Mesenchymal stem cell (in vitro differentiated cells and primary cell): ENCODE measurements at regions not wholly inside any gene's neighbourhood (a gene's known extent, or its start where the extent isn't known, plus 50 kb on each side); places are given as distances from the start of the nearest gene placed in this dataset.
"Not testable (repeated sequence)": the region's sequence is repeated elsewhere in the genome, so short reads cannot be mapped to it uniquely, and the experiment has no call there.

Source experiments
- DNase-seq: peaks from one replicate; pipeline ENCODE4 v3.0.0-alpha.2; 2013
- H2AFZ ChIP-seq: one replicate; pipeline ENCODE4 v1.6.1; 2013; ENCODE audit warnings: low read depth, mild to moderate bottlenecking, control low read depth, inconsistent platforms, low read length, moderate library complexity
- H2AK5ac ChIP-seq: 2 replicates; pipeline ENCODE4 v1.6.1; 2013; ENCODE audit warnings: low read length, moderate library complexity, mild to moderate bottlenecking, inconsistent platforms; ENCODE audit not compliant: severe bottlenecking
- H2BK120ac ChIP-seq: one replicate; pipeline ENCODE4 v1.6.1; 2013; ENCODE audit warnings: low read depth, mild to moderate bottlenecking, inconsistent platforms, low read length, moderate library complexity
- H2BK12ac ChIP-seq, 2 experiments: one replicate each; pipeline ENCODE4 v1.6.1; 2013; ENCODE audit warnings: inconsistent platforms in 2 of 2, low read length in 2 of 2, mild to moderate bottlenecking in 2 of 2, moderate library complexity in 2 of 2, control low read depth in 1 of 2
- H2BK15ac ChIP-seq: one replicate; pipeline ENCODE4 v1.6.1; 2013; ENCODE audit warnings: mild to moderate bottlenecking, low read depth, inconsistent platforms; ENCODE audit not compliant: poor library complexity, severe bottlenecking
- H2BK5ac ChIP-seq: 2 replicates; pipeline ENCODE4 v1.6.1; 2013; ENCODE audit warnings: low read depth, mild to moderate bottlenecking, low read length, control low read depth, inconsistent platforms; ENCODE audit not compliant: poor library complexity, severe bottlenecking
- H3K14ac ChIP-seq, 2 experiments: one replicate each; pipeline ENCODE4 v1.6.1; 2013; ENCODE audit warnings: inconsistent platforms in 2 of 2, low read length in 2 of 2, control low read depth in 1 of 2, mild to moderate bottlenecking in 1 of 2, moderate library complexity in 1 of 2
- H3K18ac ChIP-seq, 2 experiments: one replicate each; pipeline ENCODE4 v1.6.1; 2013; ENCODE audit warnings: inconsistent platforms in 2 of 2, low read length in 2 of 2, control low read depth in 1 of 2, low read depth in 1 of 2, mild to moderate bottlenecking in 1 of 2
- H3K23ac ChIP-seq, 2 experiments: one replicate each; pipeline ENCODE4 v1.6.1; 2013; ENCODE audit warnings: inconsistent platforms in 2 of 2, low read length in 2 of 2, mild to moderate bottlenecking in 2 of 2, moderate library complexity in 2 of 2, control low read depth in 1 of 2
- H3K27ac ChIP-seq: 2 replicates; pipeline ENCODE4 v1.5.1; 2013; ENCODE audit warnings: mild to moderate bottlenecking, moderate library complexity, low read length, control low read depth, inconsistent platforms; ENCODE audit not compliant: poor library complexity, severe bottlenecking
- H3K27me3 ChIP-seq, 2 experiments: 2 replicates each; pipeline versions ENCODE4 v1.6.1 to v1.7.0; 2013; ENCODE audit warnings: low read length in 2 of 2, mild to moderate bottlenecking in 2 of 2, moderate library complexity in 2 of 2, control low read depth in 1 of 2, inconsistent platforms in 1 of 2; ENCODE audit not compliant: control insufficient read depth in 1 of 2, insufficient read depth in 1 of 2
- H3K36me3 ChIP-seq, 2 experiments: 2 replicates each; pipeline versions ENCODE4 v1.6.1 to v1.7.0; 2013; ENCODE audit warnings: low read length in 2 of 2, control low read depth in 1 of 2, inconsistent platforms in 1 of 2, low read depth in 1 of 2, mild to moderate bottlenecking in 1 of 2; ENCODE audit not compliant: insufficient read depth in 2 of 2, control insufficient read depth in 1 of 2
- H3K4ac ChIP-seq, 2 experiments: one replicate each; pipeline ENCODE4 v1.6.1; 2013; ENCODE audit warnings: inconsistent platforms in 2 of 2, low read length in 2 of 2, mild to moderate bottlenecking in 2 of 2, moderate library complexity in 2 of 2, control low read depth in 1 of 2, low read depth in 1 of 2
- H3K4me1 ChIP-seq: 2 replicates; pipeline ENCODE4 v1.6.1; 2013; ENCODE audit warnings: low read depth, low read length, control low read depth; ENCODE audit not compliant: control insufficient read depth, insufficient read depth
- H3K4me2 ChIP-seq: 2 replicates; pipeline ENCODE4 v1.6.1; 2013; ENCODE audit warnings: low read length, mild to moderate bottlenecking, inconsistent platforms; ENCODE audit not compliant: poor library complexity, severe bottlenecking
- H3K4me3 ChIP-seq, 2 experiments: 2 replicates each; pipeline versions ENCODE4 v1.5.1 to v1.7.0; 2013; ENCODE audit warnings: low read length in 2 of 2, mild to moderate bottlenecking in 2 of 2, control low read depth in 1 of 2, low read depth in 1 of 2; ENCODE audit not compliant: insufficient read depth in 1 of 2
- H3K79me1 ChIP-seq: replicated peaks from 2 replicates; pipeline ENCODE4 v1.6.1; 2013; ENCODE audit warnings: mild to moderate bottlenecking, control low read depth, low read length, inconsistent platforms; ENCODE audit not compliant: poor library complexity, severe bottlenecking
- H3K9ac ChIP-seq: 2 replicates; pipeline ENCODE4 v1.7.0; 2013; ENCODE audit warnings: mild to moderate bottlenecking, low read length, moderate library complexity
- H3K9me3 ChIP-seq: 2 replicates; pipeline ENCODE4 v1.7.0; 2013; ENCODE audit warnings: mild to moderate bottlenecking, low read length; ENCODE audit not compliant: control insufficient read depth
- H4K8ac ChIP-seq: one replicate; pipeline ENCODE4 v1.6.1; 2013; ENCODE audit warnings: inconsistent platforms, mild to moderate bottlenecking, low read length, moderate library complexity
- H4K91ac ChIP-seq: one replicate; pipeline ENCODE4 v1.6.1; 2013; ENCODE audit warnings: mild to moderate bottlenecking, low read length, inconsistent platforms
- WGBS: methylation state at CpG from one replicate; pipeline ENCODE4 v1.1.7; 2013; ENCODE audit warnings: mixed read lengths; 5-methylcytosine and 5-hydroxymethylcytosine counted together

- H3K4me2 ChIP-seq, H3K14ac ChIP-seq, H3K36me3 ChIP-seq, H3K18ac ChIP-seq, H3K23ac ChIP-seq, H3K27ac ChIP-seq, H2AFZ ChIP-seq, H2BK15ac ChIP-seq, H4K91ac ChIP-seq, H2BK5ac ChIP-seq, H3K4me1 ChIP-seq, H2BK120ac ChIP-seq, H2AK5ac ChIP-seq, H3K27me3 ChIP-seq, H4K8ac ChIP-seq, H3K9me3 ChIP-seq, H3K4me3 ChIP-seq, DNase-seq, H3K79me1 ChIP-seq, H3K9ac ChIP-seq, H3K4ac ChIP-seq, H2BK12ac ChIP-seq: not testable (repeated sequence)
- 41% methylated on average over 8 of the region's 8 CpGs for WGBS
Measured at GRCh38 chr17:55939181-55939810, 188.4 kb downstream of the PCTP start.

GRCh38 chr17:55959756-55960155 is 193.5 kb upstream of the ANKFN1 start:
- no peak overlapping the region for H2BK5ac ChIP-seq
- H4K8ac ChIP-seq: no peak overlapping the region
- no peaks in the 10 kb centered on the region for H3K79me1 ChIP-seq
- no peak overlapping the region for H2BK15ac ChIP-seq
- no peak overlapping the region for H3K4me2 ChIP-seq
- H3K18ac ChIP-seq: no peak overlapping the region
- no peak overlapping the region for H2BK12ac ChIP-seq
- H2BK120ac ChIP-seq: no peak overlapping the region
- no peak overlapping the region for H3K9ac ChIP-seq
- 80% methylated on average over 4 of the region's 5 CpGs for WGBS
- H3K4me1 ChIP-seq: no peaks in the 10 kb centered on the region
- H3K4me3 ChIP-seq: no peak overlapping the region
- H2AFZ ChIP-seq: no peak overlapping the region
- no peaks in the 10 kb centered on the region for H3K27me3 ChIP-seq
- H4K91ac ChIP-seq: no peak overlapping the region
- H2AK5ac ChIP-seq: no peak overlapping the region
- no peak overlapping the region for H3K27ac ChIP-seq
- H3K23ac ChIP-seq: no peak overlapping the region
- H3K36me3 ChIP-seq: no peaks in the 10 kb centered on the region
- no peak overlapping the region for H3K4ac ChIP-seq
- no peak for DNase-seq
- H3K14ac ChIP-seq: no peak overlapping the region
- no peaks in the 10 kb centered on the region for H3K9me3 ChIP-seq

GRCh38 chr17:55961386-55961785 is 191.9 kb upstream of the ANKFN1 start:
- Histone ChIP-seq H3K4ac (no peak overlapping the region), H3K14ac (no peak overlapping the region), H2BK120ac (no peak overlapping the region), H2AK5ac (no peak overlapping the region), H3K23ac (no peak overlapping the region), H2BK5ac (no peak overlapping the region), H4K91ac (no peak overlapping the region), H2AFZ (no peak overlapping the region), H3K4me2 (no peak overlapping the region), H3K9me3 (no peaks in the 10 kb centered on the region), H3K27me3 (no peaks in the 10 kb centered on the region), H3K4me1 (no peaks in the 10 kb centered on the region), H4K8ac (no peak overlapping the region), H3K36me3 (no peaks in the 10 kb centered on the region), H3K18ac (no peak overlapping the region), H3K9ac (no peak overlapping the region), H2BK15ac (no peak overlapping the region), H3K4me3 (no peak overlapping the region), H3K79me1 (no peaks in the 10 kb centered on the region), H2BK12ac (no peak overlapping the region), H3K27ac (no peak overlapping the region)
- 93% methylated on average over 2 of the region's 3 CpGs for WGBS
- no peak for DNase-seq

- Histone ChIP-seq H3K4me3 (no peak overlapping the region), H3K4me1 (no peaks in the 10 kb centered on the region), H2BK12ac (no peak overlapping the region), H3K36me3 (no peaks in the 10 kb centered on the region), H3K4me2 (no peak overlapping the region), H3K9me3 (no peaks in the 10 kb centered on the region), H2BK15ac (no peak overlapping the region), H2AFZ (no peak overlapping the region), H3K18ac (no peak overlapping the region), H3K23ac (no peak overlapping the region), H3K79me1 (no peaks in the 10 kb centered on the region), H3K27me3 (no peaks in the 10 kb centered on the region), H4K91ac (no peak overlapping the region), H4K8ac (no peak overlapping the region), H2BK120ac (no peak overlapping the region), H2AK5ac (no peak overlapping the region), H3K4ac (no peak overlapping the region), H3K27ac (no peak overlapping the region), H3K14ac (no peak overlapping the region), H2BK5ac (no peak overlapping the region), H3K9ac (no peak overlapping the region)
- no peak for DNase-seq
- WGBS: 57% methylated on average over 6 of the region's 6 CpGs
Measured at GRCh38 chr17:55962951-55963401, 190.3 kb upstream of the ANKFN1 start.
